ENCODE measurements at regions not wholly inside any gene's neighbourhood (a gene's known extent, or its start where the extent isn't known, plus 50 kb on each side); places are given as distances from the start of the nearest gene placed in this dataset.
"Not testable (repeated sequence)": the region's sequence is repeated elsewhere in the genome, so short reads cannot be mapped to it uniquely, and the experiment has no call there.

DNA sequence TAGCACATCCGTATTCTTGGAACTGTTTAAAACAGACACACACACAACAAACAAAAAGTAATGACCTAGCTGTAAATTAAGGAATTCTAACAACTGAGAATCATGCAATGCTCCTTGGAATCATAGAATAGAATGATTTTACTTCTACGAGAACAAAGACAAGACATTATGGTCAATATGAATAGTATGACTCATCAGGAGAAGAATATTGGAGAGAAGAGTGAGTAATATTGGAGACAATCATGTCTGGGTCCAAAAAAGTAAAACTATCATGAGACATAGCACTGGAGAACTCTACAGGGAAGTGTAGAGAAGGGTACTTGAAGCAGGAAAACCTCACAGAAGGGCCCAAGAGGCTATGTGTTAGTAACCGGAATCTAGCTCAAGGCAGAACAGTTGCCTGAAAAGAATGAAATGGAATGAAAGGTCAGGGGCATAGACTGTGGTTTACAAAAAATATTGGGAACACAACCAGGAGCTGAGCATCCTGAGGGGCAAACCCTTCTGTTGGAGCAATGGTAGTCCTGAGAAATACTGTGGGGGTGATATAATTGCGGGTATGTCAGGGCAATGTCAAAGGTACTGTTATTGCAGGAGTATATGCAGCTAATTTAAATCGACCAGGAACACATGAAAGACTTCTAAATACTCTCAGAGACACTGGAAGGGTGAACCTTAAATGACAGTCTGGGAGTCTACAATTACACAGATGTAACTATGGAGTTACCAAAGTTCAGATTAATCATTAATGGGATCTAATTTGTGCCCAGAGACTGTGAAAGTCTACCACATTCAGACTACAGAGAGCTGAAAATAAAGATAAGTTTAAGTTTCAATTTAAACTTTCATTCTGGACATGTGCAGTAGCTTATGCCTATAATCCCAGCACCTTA is 201.2 kb downstream of the BCHE start:
- DNase-seq (ENCODE audit: low spot score), result no peak

DNA sequence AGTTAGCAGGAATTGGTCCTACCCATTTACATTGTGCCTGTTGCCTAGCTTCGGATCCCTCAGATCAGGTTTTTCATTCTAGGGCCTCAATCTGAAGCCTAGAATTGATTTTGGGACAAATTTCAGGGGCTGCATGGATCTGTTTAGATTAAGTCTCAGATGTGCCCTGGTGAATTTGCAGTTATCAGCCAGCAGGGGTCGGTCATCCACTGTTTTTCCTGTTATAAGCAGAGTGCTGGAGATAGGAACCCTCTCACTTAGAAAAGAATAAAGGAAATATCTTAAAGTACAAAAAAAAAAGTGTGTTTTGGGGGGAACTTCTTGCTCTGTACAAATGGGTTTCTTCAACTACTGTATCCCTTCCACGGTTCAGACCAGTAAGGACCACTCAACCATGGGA is 212.5 kb downstream of the BCHE start:
- DNase-seq (ENCODE audit: low spot score), result no peak

DNA sequence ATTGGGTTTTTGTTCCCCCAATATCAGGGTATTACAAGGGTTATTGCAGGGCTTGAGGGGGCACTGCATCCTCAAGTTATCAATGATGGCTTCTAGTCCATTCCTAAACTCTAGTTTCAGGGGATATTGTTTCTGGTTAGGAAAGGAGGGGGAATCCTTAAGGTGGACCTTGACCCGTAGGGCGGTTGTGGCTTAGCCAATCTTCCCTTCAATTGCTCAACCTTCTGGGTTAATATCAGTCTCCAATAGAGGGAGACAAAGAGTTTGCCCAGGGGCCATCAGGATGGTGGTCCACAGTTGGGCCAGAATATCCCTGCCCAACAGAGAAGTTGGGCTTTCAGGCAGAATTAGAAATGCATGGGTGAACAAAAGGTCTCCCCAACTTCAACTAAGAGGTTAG is 214.9 kb downstream of the BCHE start:
- no peak for DNase-seq (ENCODE audit: low spot score)

DNA sequence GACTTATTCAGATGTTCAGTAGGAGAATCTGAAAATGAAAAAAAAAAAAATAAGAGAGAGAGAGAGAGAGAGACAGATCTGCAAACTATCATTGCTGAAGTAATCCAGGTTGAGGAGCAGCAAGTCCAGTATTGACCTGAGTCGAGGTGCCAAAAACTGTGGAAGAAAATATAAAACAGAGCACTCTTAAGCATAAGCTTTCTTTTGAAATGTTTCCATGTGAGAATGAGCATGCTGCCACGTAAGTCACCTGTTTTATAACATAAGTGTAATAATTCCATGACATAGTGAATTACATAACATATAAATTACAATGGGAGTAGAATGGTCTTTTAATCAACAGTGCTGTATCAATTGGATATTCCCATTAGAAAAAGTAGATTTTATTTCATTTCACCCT is 218.2 kb downstream of the BCHE start:
- no peak for DNase-seq (ENCODE audit: low spot score)

DNA sequence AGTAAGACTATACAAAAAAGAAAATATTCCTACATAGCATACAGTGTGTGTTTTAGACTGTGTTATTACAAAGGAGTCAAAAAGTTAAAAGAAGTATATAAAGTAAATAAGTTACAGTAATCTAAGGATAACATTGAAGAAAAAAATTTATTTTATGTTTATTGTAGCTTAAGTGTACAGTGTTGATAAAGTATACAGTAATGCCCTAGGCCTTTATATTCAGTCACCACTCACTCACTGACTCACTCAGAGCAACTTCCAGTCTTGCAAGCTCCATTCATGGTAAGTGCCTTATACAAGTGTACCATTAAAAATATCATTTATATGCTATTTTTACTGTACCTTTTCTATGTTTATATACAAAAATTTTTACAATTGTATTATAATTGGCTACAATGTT is 220.1 kb downstream of the BCHE start:
- no peak for DNase-seq (ENCODE audit: low spot score)

DNA sequence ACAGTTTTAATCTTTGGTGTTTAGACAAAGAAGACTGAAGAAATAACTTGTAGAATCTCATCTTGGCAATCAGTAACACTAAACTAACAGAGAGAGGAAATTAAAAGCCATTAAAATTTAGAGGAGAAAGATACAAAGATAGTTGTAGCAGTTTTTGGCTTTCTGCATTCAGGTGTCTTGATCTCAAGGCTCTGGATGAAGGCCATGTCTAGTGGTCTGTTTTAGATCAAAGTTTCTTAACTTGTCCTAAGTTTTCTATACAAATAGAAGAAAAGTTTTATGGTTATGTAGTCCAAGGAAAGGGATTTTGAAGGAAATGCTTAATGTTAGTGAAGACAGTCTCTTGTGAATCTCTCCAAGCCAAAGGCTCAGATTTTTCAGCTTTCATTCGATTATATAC is 222.9 kb downstream of the BCHE start:
- DNase-seq (ENCODE audit: low spot score), result no peak

GRCh38 chr3:165613014-165613413 is 224.2 kb downstream of the BCHE start:
- no peak for DNase-seq (ENCODE audit: low spot score)

- DNase-seq (ENCODE audit: low spot score), result no peak
These were observed 230.0 kb downstream of the BCHE start for GRCh38 chr3:165607221-165607620.

GRCh38 chr3:165603196-165603595 is 234.0 kb downstream of the BCHE start:
- no peak for DNase-seq (ENCODE audit: low spot score)

GRCh38 chr3:165572566-165572965 is 264.7 kb downstream of the BCHE start:
- DNase-seq (ENCODE audit: low spot score), result not testable (repeated sequence)

DNA sequence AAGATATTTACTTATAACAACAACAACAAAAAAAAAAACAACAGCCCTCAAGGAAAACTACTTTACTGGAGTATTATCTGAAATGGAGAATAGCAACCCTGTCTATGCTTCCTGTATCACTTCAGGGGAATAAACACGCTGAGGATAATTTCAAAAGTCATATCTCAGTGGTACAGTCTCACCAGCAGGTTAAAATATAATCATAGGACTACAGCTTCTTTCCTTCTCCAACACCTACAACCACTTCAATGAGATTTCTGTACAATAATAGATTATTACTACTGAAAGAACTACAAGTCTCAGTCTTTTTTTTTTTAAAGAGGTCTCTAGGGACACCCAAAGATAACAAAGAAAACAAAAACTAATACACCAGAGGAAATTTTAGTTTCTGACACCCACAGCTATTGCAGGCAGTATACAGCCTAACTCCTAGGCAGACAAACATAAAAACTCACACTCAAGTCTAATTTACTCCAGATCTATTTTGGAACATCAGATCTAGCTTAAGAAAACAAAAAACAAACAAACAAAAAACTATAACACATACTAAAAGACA is 268.2 kb downstream of the BCHE start:
- no peak for DNase-seq (ENCODE audit: low spot score)

DNA sequence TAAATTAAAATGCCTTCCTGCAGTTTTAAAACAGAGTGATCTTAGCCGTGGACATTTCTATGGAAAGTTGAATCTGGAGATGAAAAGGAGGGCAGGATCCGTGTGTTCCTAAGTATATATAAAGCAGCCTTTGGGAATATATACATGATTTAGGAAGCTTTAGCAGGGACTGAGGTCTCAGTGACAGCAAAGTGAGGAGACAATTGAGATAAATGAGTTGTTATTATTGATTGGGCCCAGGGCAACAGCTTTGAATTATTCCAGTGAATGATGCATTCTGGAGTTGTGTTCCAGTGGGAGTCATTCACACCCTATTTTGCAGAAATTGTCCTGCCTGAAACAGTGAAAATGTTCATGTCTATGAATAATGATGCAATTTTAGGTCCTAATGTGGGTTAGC is 281.4 kb downstream of the BCHE start:
- DNase-seq (ENCODE audit: low spot score), result no peak

DNA sequence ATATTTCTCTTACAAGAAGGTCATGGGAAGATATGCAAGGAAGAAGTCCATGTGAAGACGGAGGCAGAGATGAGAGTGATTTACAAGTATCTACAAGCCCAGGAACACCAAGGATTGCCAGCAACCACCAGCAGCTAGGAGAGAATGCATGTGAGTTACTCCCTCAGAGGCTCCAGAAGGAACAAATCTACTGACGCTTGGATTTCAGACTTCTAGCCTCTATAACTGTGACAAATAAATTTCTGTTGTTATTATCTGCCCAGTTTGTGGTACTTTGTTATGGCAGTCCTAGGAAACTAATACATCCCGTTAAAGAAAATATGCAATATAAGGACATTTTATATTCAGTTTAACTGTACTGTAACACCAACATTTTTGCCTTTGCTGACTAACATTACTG is 283.9 kb downstream of the BCHE start:
- DNase-seq (ENCODE audit: low spot score), result no peak

- DNase-seq (ENCODE audit: low spot score), result no peak
These were observed 287.6 kb downstream of the BCHE start for GRCh38 chr3:165549665-165550064.

- no peak for DNase-seq (ENCODE audit: low spot score)
These were observed 288.2 kb downstream of the BCHE start for GRCh38 chr3:165549037-165549436.

DNA sequence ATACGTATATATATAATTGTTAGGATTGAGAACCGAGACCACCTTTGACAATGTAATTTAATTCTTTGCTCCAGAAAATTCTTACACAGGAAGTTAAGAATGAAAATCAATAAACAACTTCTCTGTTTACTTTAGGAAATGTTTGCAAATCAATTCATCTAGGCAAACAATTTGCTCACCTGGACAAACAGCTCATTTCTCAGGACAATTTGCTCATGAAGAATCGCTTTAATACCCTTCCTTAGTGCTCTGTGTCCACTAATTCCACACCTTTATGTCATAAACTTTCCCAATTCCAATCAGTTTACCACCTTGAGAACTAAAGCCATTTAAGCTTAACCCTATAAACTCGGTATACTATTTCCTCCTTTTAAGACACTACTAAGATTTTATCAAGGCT is 292.2 kb downstream of the BCHE start:
- no peak for DNase-seq (ENCODE audit: low spot score)

- DNase-seq (ENCODE audit: low spot score), result no peak
These were observed 292.8 kb downstream of the BCHE start for GRCh38 chr3:165544432-165544831.

GRCh38 chr3:165538166-165538565 is 299.1 kb downstream of the BCHE start:
- no peak for DNase-seq (ENCODE audit: low spot score)

GRCh38 chr3:165532851-165533250 is 304.4 kb downstream of the BCHE start:
- no peak for DNase-seq (ENCODE audit: low spot score)

DNA sequence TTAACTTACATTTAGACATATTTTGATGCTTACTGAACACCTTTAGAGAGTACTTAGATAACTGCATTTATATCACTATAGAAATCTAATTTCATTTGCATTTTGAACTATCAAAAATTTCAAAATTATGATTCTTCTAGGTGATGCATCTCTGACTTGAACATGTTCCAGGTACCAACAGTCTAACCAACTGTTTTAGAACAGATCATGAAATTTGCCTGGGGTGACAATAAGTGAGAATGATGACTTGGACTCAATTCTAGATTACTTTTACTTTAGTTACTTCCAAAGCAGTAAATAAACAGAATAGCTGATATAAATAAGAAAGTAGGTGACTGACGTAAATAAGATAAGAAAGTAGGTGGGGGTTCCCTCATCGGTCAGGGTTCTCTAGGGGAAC is 307.8 kb downstream of the BCHE start:
- DNase-seq (ENCODE audit: low spot score), result no peak

DNA sequence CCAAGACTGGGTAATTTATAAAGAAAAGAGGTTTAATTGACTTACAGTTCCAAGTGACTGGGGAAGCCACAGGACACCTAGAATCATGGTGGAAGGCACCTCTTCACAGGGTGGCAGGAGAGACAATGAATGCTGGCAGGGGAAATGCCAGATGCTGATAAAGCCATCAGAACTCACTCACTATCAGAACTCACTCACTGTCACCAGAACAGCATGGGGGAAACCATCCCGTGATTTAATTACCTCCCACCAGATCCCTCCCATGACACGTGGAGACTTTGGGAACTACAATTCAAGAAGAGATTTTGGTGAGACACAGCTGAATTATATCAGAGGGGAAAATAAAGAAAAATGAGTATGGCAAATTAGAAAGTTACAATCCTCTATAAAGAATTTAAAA is 310.9 kb downstream of the BCHE start:
- no peak for DNase-seq (ENCODE audit: low spot score)

DNA sequence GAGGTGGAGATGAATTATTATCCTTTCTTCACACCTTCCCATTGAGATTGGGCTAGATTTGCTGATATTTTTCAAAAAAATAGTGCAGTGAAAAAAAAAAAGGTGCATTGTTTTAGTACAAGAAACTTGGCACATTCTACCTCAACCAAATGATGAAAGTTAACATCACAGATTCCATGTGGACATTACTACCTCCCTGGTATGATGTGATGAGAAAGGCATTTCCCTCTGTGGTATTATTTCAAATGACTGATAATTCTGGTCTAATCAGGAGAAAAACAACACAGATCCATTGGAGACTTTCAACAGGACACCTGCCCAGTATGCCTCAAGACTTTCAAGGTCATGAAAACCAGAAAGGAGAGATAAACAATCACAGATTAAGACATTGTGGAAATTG is 313.4 kb downstream of the BCHE start:
- peak; percentile 3 for DNase-seq (ENCODE audit: low spot score)

DNA sequence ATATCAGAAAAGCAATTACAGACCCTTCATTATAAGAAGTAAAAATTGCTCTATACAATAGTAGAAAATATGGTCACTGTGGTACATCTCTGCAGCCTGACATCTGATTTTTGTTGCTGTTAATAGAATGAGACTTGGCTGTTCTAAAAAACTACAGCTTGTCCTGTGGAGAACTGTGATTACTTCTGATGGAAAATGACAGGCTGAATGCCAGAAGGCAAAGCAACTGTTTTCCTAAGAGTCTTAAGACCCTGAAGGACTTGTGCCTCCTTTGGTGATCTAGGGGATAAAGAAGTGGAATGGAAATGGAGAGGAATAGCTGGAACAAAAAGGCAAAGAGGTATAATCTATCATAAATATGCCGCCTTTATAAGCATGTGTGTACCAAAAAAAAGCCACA is 314.8 kb downstream of the BCHE start:
- DNase-seq (ENCODE audit: low spot score), result no peak

All from AG08396 (cell line).